ENCODE measurements at regions not wholly inside any gene's neighbourhood (a gene's known extent, or its start where the extent isn't known, plus 50 kb on each side); places are given as distances from the start of the nearest gene placed in this dataset.

- no peak for TF ChIP-seq EZH2 (IDR thresholded peaks at IDR 0.05; ENCODE audit: insufficient read depth, poor library complexity, severe bottlenecking)
- no peak for TF ChIP-seq EZH2phosphoT487 (IDR thresholded peaks at IDR 0.05; ENCODE audit: insufficient read depth, low read depth)
Measured at GRCh38 chr14:106277503-106277902, 751.1 kb downstream of the TMEM121 start.
